HG03175 (cell line): ENCODE measurements at regions not wholly inside any gene's neighbourhood (a gene's known extent, or its start where the extent isn't known, plus 50 kb on each side); places are given as distances from the start of the nearest gene placed in this dataset.

ENCODE experiments used
- ATAC-seq: cut with Tn5 transposase; IDR thresholded peaks from one replicate; pipeline ENCODE4 v1.9.1; 2021; ENCODE audit warnings: mild to moderate bottlenecking, moderate library complexity; ENCODE audit not compliant: unreplicated experiment

GRCh38 chr3:159775372-159775961 is 213.2 kb upstream of the IL12A start:
- ATAC-seq = no peak

- ATAC-seq = no peak
Observed at GRCh38 chr3:159776779-159777178, 211.9 kb upstream of the IL12A start.

- ATAC-seq = no peak
Observed at GRCh38 chr3:159779883-159780282, 208.8 kb upstream of the IL12A start.

GRCh38 chr3:159781867-159782266 is 206.8 kb upstream of the IL12A start:
- ATAC-seq = no peak

- ATAC-seq = no peak
Observed at GRCh38 chr3:159782724-159783421, 205.8 kb upstream of the IL12A start.

- no peak for ATAC-seq
Observed at GRCh38 chr3:159783780-159784742, 204.6 kb upstream of the IL12A start.

- no peak for ATAC-seq
Observed at GRCh38 chr3:159785273-159785708, 203.3 kb upstream of the IL12A start.

- no peak for ATAC-seq
Observed at GRCh38 chr3:159786489-159787177, 202.0 kb upstream of the IL12A start.

GRCh38 chr3:159787178-159787574 is 201.5 kb upstream of the IL12A start:
- ATAC-seq = no peak

- ATAC-seq = no peak
Observed at GRCh38 chr3:159787794-159788205, 200.8 kb upstream of the IL12A start.

- ATAC-seq = no peak
Observed at GRCh38 chr3:159788291-159788690, 200.3 kb upstream of the IL12A start.

GRCh38 chr3:159789017-159789416 is 199.6 kb upstream of the IL12A start:
- no peak for ATAC-seq

- no peak for ATAC-seq
Observed at GRCh38 chr3:159789742-159790635, 198.6 kb upstream of the IL12A start.

- no peak for ATAC-seq
Observed at GRCh38 chr3:159791336-159791735, 197.3 kb upstream of the IL12A start.

GRCh38 chr3:159792070-159792469 is 196.6 kb upstream of the IL12A start:
- no peak for ATAC-seq

- ATAC-seq = no peak
Observed at GRCh38 chr3:159795042-159795441, 193.6 kb upstream of the IL12A start.

GRCh38 chr3:159795681-159796175 is 192.9 kb upstream of the IL12A start:
- no peak for ATAC-seq

GRCh38 chr3:159796226-159796625 is 192.4 kb upstream of the IL12A start:
- ATAC-seq = no peak

GRCh38 chr3:159796744-159797143 is 191.9 kb upstream of the IL12A start:
- no peak for ATAC-seq

- ATAC-seq = no peak
Observed at GRCh38 chr3:159797771-159798170, 190.9 kb upstream of the IL12A start.
